T-helper 1 cell treated with Interleukin-12 subunit alpha and Interleukin-12 subunit beta and Interleukin-4 antibody, amounts not matched to agents 30 μg/mL and 1 μg/mL, for 36 hours (primary cell): ENCODE measurements at regions not wholly inside any gene's neighbourhood (a gene's known extent, or its start where the extent isn't known, plus 50 kb on each side); places are given as distances from the start of the nearest gene placed in this dataset.
"Not testable (repeated sequence)": the region's sequence is repeated elsewhere in the genome, so short reads cannot be mapped to it uniquely, and the experiment has no call there.

ENCODE experiments used
- H3K27ac Mint-ChIP-seq: one replicate; pipeline ENCODE4 v1.8.0; 2021; ENCODE audit warnings: mild to moderate bottlenecking, mixed read lengths
- H3K27me3 Mint-ChIP-seq: one replicate; pipeline ENCODE4 v1.8.0; 2021; ENCODE audit warnings: low read depth, mixed read lengths
- H3K36me3 Mint-ChIP-seq: one replicate; pipeline ENCODE4 v1.8.0; 2021; ENCODE audit warnings: low read depth, mixed read lengths
- H3K4me1 Mint-ChIP-seq: one replicate; pipeline ENCODE4 v1.8.0; 2021; ENCODE audit warnings: low read depth, mixed read lengths
- H3K4me3 Mint-ChIP-seq: one replicate; pipeline ENCODE4 v1.8.0; 2021; ENCODE audit warnings: mild to moderate bottlenecking, moderate library complexity, mixed read lengths
- H3K9me3 Mint-ChIP-seq: one replicate; pipeline ENCODE4 v1.8.0; 2021; ENCODE audit warnings: mixed read lengths

GRCh38 chr15:20022349-20022748, 519.3 kb downstream of the GOLGA6L6 start:
- H3K27ac Mint-ChIP-seq, H3K9me3 Mint-ChIP-seq, H3K36me3 Mint-ChIP-seq, H3K4me3 Mint-ChIP-seq, H3K27me3 Mint-ChIP-seq, H3K4me1 Mint-ChIP-seq: not testable (repeated sequence)

GRCh38 chr15:20021351-20021750, 520.2 kb downstream of the GOLGA6L6 start:
- H3K4me3 Mint-ChIP-seq, H3K36me3 Mint-ChIP-seq, H3K9me3 Mint-ChIP-seq, H3K4me1 Mint-ChIP-seq, H3K27ac Mint-ChIP-seq, H3K27me3 Mint-ChIP-seq: not testable (repeated sequence)

GRCh38 chr15:20020588-20020987, 521.0 kb downstream of the GOLGA6L6 start:
- H3K36me3 Mint-ChIP-seq, H3K4me1 Mint-ChIP-seq, H3K27ac Mint-ChIP-seq, H3K27me3 Mint-ChIP-seq, H3K4me3 Mint-ChIP-seq, H3K9me3 Mint-ChIP-seq: not testable (repeated sequence)

GRCh38 chr15:20019758-20020157, 521.8 kb downstream of the GOLGA6L6 start:
- not testable (repeated sequence) for H3K27ac Mint-ChIP-seq, H3K4me3 Mint-ChIP-seq, H3K27me3 Mint-ChIP-seq, H3K9me3 Mint-ChIP-seq, H3K36me3 Mint-ChIP-seq, H3K4me1 Mint-ChIP-seq

GRCh38 chr15:20017581-20017980, 524.0 kb downstream of the GOLGA6L6 start:
- H3K27me3 Mint-ChIP-seq, H3K9me3 Mint-ChIP-seq, H3K27ac Mint-ChIP-seq, H3K4me3 Mint-ChIP-seq, H3K36me3 Mint-ChIP-seq, H3K4me1 Mint-ChIP-seq: not testable (repeated sequence)

GRCh38 chr15:20016941-20017340, 524.7 kb downstream of the GOLGA6L6 start:
- H3K4me3 Mint-ChIP-seq, H3K27ac Mint-ChIP-seq, H3K4me1 Mint-ChIP-seq, H3K9me3 Mint-ChIP-seq, H3K36me3 Mint-ChIP-seq, H3K27me3 Mint-ChIP-seq: not testable (repeated sequence)

- H3K4me1 Mint-ChIP-seq = not testable (repeated sequence)
Measured at GRCh38 chr15:20012837-20013236, 528.8 kb downstream of the GOLGA6L6 start.

GRCh38 chr15:20010759-20011158, 530.8 kb downstream of the GOLGA6L6 start:
- not testable (repeated sequence) for H3K27me3 Mint-ChIP-seq, H3K27ac Mint-ChIP-seq, H3K4me1 Mint-ChIP-seq, H3K36me3 Mint-ChIP-seq, H3K9me3 Mint-ChIP-seq, H3K4me3 Mint-ChIP-seq

More at GRCh38 chr15:20012837-20013236, 528.8 kb downstream of the GOLGA6L6 start:
- not testable (repeated sequence) for H3K4me3 Mint-ChIP-seq, H3K9me3 Mint-ChIP-seq, H3K27me3 Mint-ChIP-seq, H3K27ac Mint-ChIP-seq, H3K36me3 Mint-ChIP-seq

GRCh38 chr15:20009619-20010018, 532.0 kb downstream of the GOLGA6L6 start:
- not testable (repeated sequence) for H3K9me3 Mint-ChIP-seq, H3K4me1 Mint-ChIP-seq, H3K27ac Mint-ChIP-seq, H3K36me3 Mint-ChIP-seq, H3K27me3 Mint-ChIP-seq, H3K4me3 Mint-ChIP-seq

GRCh38 chr15:20007338-20007737, 534.3 kb downstream of the GOLGA6L6 start:
- not testable (repeated sequence) for H3K27ac Mint-ChIP-seq, H3K4me1 Mint-ChIP-seq, H3K4me3 Mint-ChIP-seq, H3K9me3 Mint-ChIP-seq, H3K36me3 Mint-ChIP-seq, H3K27me3 Mint-ChIP-seq

GRCh38 chr15:20003471-20003870, 538.1 kb downstream of the GOLGA6L6 start:
- H3K9me3 Mint-ChIP-seq, H3K27me3 Mint-ChIP-seq, H3K4me3 Mint-ChIP-seq, H3K36me3 Mint-ChIP-seq, H3K4me1 Mint-ChIP-seq, H3K27ac Mint-ChIP-seq: not testable (repeated sequence)

GRCh38 chr15:20002560-20002959, 539.0 kb downstream of the GOLGA6L6 start:
- H3K4me1 Mint-ChIP-seq, H3K9me3 Mint-ChIP-seq, H3K4me3 Mint-ChIP-seq, H3K36me3 Mint-ChIP-seq, H3K27me3 Mint-ChIP-seq, H3K27ac Mint-ChIP-seq: not testable (repeated sequence)

GRCh38 chr15:19996574-19997194, 544.9 kb downstream of the GOLGA6L6 start:
- not testable (repeated sequence) for H3K27ac Mint-ChIP-seq, H3K27me3 Mint-ChIP-seq, H3K36me3 Mint-ChIP-seq, H3K4me1 Mint-ChIP-seq, H3K4me3 Mint-ChIP-seq, H3K9me3 Mint-ChIP-seq

GRCh38 chr15:19995296-19995695, 546.3 kb downstream of the GOLGA6L6 start:
- not testable (repeated sequence) for H3K36me3 Mint-ChIP-seq, H3K4me3 Mint-ChIP-seq, H3K27ac Mint-ChIP-seq, H3K4me1 Mint-ChIP-seq, H3K27me3 Mint-ChIP-seq
- peaks cover 19% of the 10 kb centered on the region for H3K9me3 Mint-ChIP-seq

GRCh38 chr15:19992428-19992827, 549.2 kb downstream of the GOLGA6L6 start:
- no peak overlapping the region for H3K4me3 Mint-ChIP-seq
- no peaks in the 10 kb centered on the region for H3K36me3 Mint-ChIP-seq
- H3K9me3 Mint-ChIP-seq = peaks cover 32% of the 10 kb centered on the region

GRCh38 chr15:19988094-19988660, 553.4 kb downstream of the GOLGA6L6 start:
- no peaks in the 10 kb centered on the region for H3K36me3 Mint-ChIP-seq
- H3K9me3 Mint-ChIP-seq = peaks cover 45% of the 10 kb centered on the region
- no peak overlapping the region for H3K27ac Mint-ChIP-seq
- H3K4me1 Mint-ChIP-seq = no peaks in the 10 kb centered on the region
- no peak overlapping the region for H3K4me3 Mint-ChIP-seq
- no peaks in the 10 kb centered on the region for H3K27me3 Mint-ChIP-seq

More at GRCh38 chr15:19992428-19992827, 549.2 kb downstream of the GOLGA6L6 start:
- Mint-ChIP-seq H3K27me3 (no peaks in the 10 kb centered on the region), H3K4me1 (no peaks in the 10 kb centered on the region), H3K27ac (no peak overlapping the region)
